Kidney (tissue), 13 donors: ENCODE measurements at regions not wholly inside any gene's neighbourhood (a gene's known extent, or its start where the extent isn't known, plus 50 kb on each side); places are given as distances from the start of the nearest gene placed in this dataset.

ENCODE experiments used
- DNase-seq, 5 donors: peaks; one replicate each; pipeline ENCODE4 v3.0.0-alpha.2; 2013 to 2020
- FAIRE-seq: peaks from 2 replicates; lab custom pipeline; 2012; peaks lifted over from hg19 to GRCh38; lab: Jason Lieb, UNC
- H3K27ac ChIP-seq, 2 donors: one replicate each; pipeline ENCODE4 v1.7.0; 2013; ENCODE audit warnings: low read depth in 2 of 2, low read length in 2 of 2, inconsistent platforms in 1 of 2
- H3K27me3 ChIP-seq: one replicate; pipeline ENCODE4 v1.7.1; 2013; ENCODE audit warnings: low read length, inconsistent platforms; ENCODE audit not compliant: control insufficient read depth, insufficient read depth
- H3K36me3 ChIP-seq, 3 donors: one replicate each; pipeline versions ENCODE4 v1.7.0 to v1.7.1; 2013; ENCODE audit warnings: low read length in 3 of 3, control low read depth in 1 of 3, inconsistent platforms in 1 of 3; ENCODE audit not compliant: insufficient read depth in 3 of 3, control insufficient read depth in 2 of 3
- H3K4me1 ChIP-seq, 3 donors: one replicate each; pipeline versions ENCODE4 v1.7.0 to v1.7.1; 2013; ENCODE audit warnings: low read length in 3 of 3, inconsistent platforms in 1 of 3, low read depth in 1 of 3; ENCODE audit not compliant: control insufficient read depth in 2 of 3, insufficient read depth in 2 of 3
- H3K4me3 ChIP-seq, 3 donors: one replicate each; pipeline versions ENCODE4 v1.7.0 to v1.8.1; 2013; ENCODE audit warnings: low read length in 3 of 3, control low read depth in 1 of 3, inconsistent platforms in 1 of 3
- H3K9ac ChIP-seq, 3 donors: one replicate each; pipeline versions ENCODE4 v1.7.0 to v1.7.1; 2013; ENCODE audit warnings: low read length in 3 of 3, control low read depth in 1 of 3, inconsistent platforms in 1 of 3
- H3K9me3 ChIP-seq, 3 donors: one replicate each; pipeline versions ENCODE4 v1.7.0 to v1.7.1; 2013; ENCODE audit warnings: low read length in 3 of 3, control low read depth in 1 of 3, inconsistent platforms in 1 of 3; ENCODE audit not compliant: control insufficient read depth in 2 of 3, insufficient read depth in 1 of 3
- intact Hi-C: fragments of 100-400 bp; cut with DNase I; formaldehyde crosslinking; loops from one replicate; pipeline ENCODE4 v1.11.1; 2022
- TF ChIP-seq, protein P1 (sequence below): IDR thresholded peaks from 3 replicates; pipeline ENCODE4 v1.5.1; 2012; ENCODE audit warnings: mild to moderate bottlenecking, moderate library complexity, borderline replicate concordance; ENCODE audit not compliant: insufficient read depth; ENCODE audit errors: extremely low read depth
- donor health status: control.
- donor health status: control.
- donor health status: control.
- donor health status: control.
- donor health status: control.
- donor health status: DM: yes; HTN: yes; CAD: no.
- donor health status: Normal renal cell carcinoma (clear cell type).

- Histone ChIP-seq H3K27ac (no peak overlapping the region), H3K4me3 (no peak overlapping the region), H3K36me3 (no peaks in the 10 kb centered on the region), H3K27me3 (no peaks in the 10 kb centered on the region), H3K4me1 (no peaks in the 10 kb centered on the region), H3K9ac (no peak overlapping the region), H3K9me3 (peaks cover 0 to 3% (median 0%) of the 10 kb centered on the region in 3 donors)
- intact Hi-C loops, result no loop called here
- DNase-seq (peak in 1 of 5 donors; percentile 40), FAIRE-seq (no peak)
- TF ChIP-seq, protein P1, sequence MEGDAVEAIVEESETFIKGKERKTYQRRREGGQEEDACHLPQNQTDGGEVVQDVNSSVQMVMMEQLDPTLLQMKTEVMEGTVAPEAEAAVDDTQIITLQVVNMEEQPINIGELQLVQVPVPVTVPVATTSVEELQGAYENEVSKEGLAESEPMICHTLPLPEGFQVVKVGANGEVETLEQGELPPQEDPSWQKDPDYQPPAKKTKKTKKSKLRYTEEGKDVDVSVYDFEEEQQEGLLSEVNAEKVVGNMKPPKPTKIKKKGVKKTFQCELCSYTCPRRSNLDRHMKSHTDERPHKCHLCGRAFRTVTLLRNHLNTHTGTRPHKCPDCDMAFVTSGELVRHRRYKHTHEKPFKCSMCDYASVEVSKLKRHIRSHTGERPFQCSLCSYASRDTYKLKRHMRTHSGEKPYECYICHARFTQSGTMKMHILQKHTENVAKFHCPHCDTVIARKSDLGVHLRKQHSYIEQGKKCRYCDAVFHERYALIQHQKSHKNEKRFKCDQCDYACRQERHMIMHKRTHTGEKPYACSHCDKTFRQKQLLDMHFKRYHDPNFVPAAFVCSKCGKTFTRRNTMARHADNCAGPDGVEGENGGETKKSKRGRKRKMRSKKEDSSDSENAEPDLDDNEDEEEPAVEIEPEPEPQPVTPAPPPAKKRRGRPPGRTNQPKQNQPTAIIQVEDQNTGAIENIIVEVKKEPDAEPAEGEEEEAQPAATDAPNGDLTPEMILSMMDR, result no peak
Observed at GRCh38 chr3:13700889-13701288, 152.0 kb downstream of the FBLN2 start.

DNA sequence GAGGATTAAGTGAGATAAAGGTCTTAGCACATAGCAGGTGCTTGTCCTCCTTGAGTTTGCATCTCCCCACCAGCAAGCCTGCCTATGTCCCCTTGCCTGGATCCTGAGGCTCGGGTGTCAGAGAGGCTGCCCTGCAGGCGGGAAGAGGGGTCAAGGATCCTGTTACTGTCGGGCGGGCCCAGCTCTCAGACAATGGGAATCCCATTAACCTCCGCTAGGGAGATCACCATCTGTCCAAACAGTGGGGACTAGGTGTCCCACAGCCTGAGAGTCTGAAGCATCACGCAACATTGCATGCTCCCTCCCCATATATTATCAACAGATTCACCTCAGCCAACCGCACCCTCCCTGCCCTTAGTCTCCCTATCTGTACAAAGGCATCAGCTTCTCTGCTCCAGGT is 151.4 kb downstream of the FBLN2 start:
- intact Hi-C loops, result no loop called here
- H3K27me3 ChIP-seq, result no peaks in the 10 kb centered on the region

DNA sequence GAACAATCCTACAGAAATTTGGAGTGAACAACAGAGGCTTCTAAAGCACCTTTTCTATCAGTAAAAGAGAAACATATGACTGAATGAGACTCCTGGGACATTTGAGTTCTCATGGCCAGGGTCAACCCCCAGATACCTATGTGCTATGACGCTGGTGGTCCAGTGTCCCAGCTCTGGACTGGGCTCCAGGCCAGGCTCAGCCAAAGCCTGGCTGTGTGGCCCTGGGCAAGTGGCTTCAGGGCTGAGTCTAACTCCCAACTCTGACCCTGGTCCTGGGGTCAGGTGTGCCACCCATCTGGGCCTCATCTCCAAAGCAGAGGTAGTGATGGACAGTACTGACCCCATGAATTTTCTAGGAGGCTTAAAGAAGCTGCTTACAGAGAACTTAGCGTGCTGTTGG is 147.8 kb downstream of the FBLN2 start:
- no peak overlapping the region for H3K9ac ChIP-seq

More for the DNA sequence above, 151.4 kb downstream of the FBLN2 start:
- no peaks in the 10 kb centered on the region for H3K9me3 ChIP-seq
- no peaks in the 10 kb centered on the region for H3K4me1 ChIP-seq
- H3K4me3 ChIP-seq, result no peak overlapping the region
- H3K36me3 ChIP-seq, result no peaks in the 10 kb centered on the region
- DNase-seq (peak in 4 of 5 donors; percentile 11 to 49 (median 22)), FAIRE-seq (no peak)
- no peak overlapping the region for H3K9ac ChIP-seq
- TF ChIP-seq, protein P1, result no peak
- no peak overlapping the region for H3K27ac ChIP-seq

More for the DNA sequence above, 147.8 kb downstream of the FBLN2 start:
- intact Hi-C loops, result no loop called here
- Histone ChIP-seq H3K9me3 (no peaks in the 10 kb centered on the region), H3K4me3 (no peak overlapping the region), H3K36me3 (no peaks in the 10 kb centered on the region), H3K27me3 (no peaks in the 10 kb centered on the region), H3K4me1 (no peaks in the 10 kb centered on the region), H3K27ac (no peak overlapping the region)
- no peak for FAIRE-seq
- DNase-seq, result no peak
- TF ChIP-seq, protein P1, result no peak
